GM18505 (cell line): ENCODE measurements at regions not wholly inside any gene's neighbourhood (a gene's known extent, or its start where the extent isn't known, plus 50 kb on each side); places are given as distances from the start of the nearest gene placed in this dataset.

Experiments used
- ATAC-seq: cut with Tn5 transposase; IDR thresholded peaks from one replicate; pipeline ENCODE4 v1.9.1; 2021; ENCODE audit not compliant: unreplicated experiment
- POLR2A ChIP-seq: IDR thresholded peaks from 4 replicates; pipeline ENCODE4 v1.6.1; 2011; ENCODE audit warnings: borderline replicate concordance; ENCODE audit not compliant: insufficient read depth, insufficient read length; ENCODE audit errors: extremely low read depth

- no peak for TF ChIP-seq POLR2A
- no peak for ATAC-seq
These were observed 873.4 kb downstream of the KCNMA1 start for GRCh38 chr10:76764177-76764576.

- TF ChIP-seq POLR2A: no peak
- ATAC-seq: no peak
These were observed 874.2 kb downstream of the KCNMA1 start for GRCh38 chr10:76763376-76763775.

- ATAC-seq: no peak
- TF ChIP-seq POLR2A: no peak
These were observed 877.9 kb downstream of the KCNMA1 start for GRCh38 chr10:76759681-76760080.

- TF ChIP-seq POLR2A: no peak
- no peak for ATAC-seq
These were observed 894.4 kb downstream of the KCNMA1 start for GRCh38 chr10:76743169-76743568.

GRCh38 chr10:76740514-76740913 lies 897.1 kb downstream of the KCNMA1 start:
- TF ChIP-seq POLR2A: no peak

GRCh38 chr10:76738991-76739390 lies 898.6 kb downstream of the KCNMA1 start:
- TF ChIP-seq POLR2A: no peak
- no peak for ATAC-seq

More at GRCh38 chr10:76740514-76740913, 897.1 kb downstream of the KCNMA1 start:
- no peak for ATAC-seq

GRCh38 chr10:76736815-76737618 lies 900.6 kb downstream of the KCNMA1 start:
- ATAC-seq: no peak
- no peak for TF ChIP-seq POLR2A

GRCh38 chr10:76736392-76736791 lies 901.2 kb downstream of the KCNMA1 start:
- ATAC-seq: no peak
- TF ChIP-seq POLR2A: no peak

- no peak for TF ChIP-seq POLR2A
- ATAC-seq: no peak
These were observed 901.7 kb downstream of the KCNMA1 start for GRCh38 chr10:76735866-76736265.

GRCh38 chr10:76733441-76733936 lies 904.1 kb downstream of the KCNMA1 start:
- no peak for TF ChIP-seq POLR2A
- no peak for ATAC-seq

GRCh38 chr10:76732306-76732705 lies 905.3 kb downstream of the KCNMA1 start:
- ATAC-seq: no peak
- TF ChIP-seq POLR2A: no peak

- no peak for ATAC-seq
- TF ChIP-seq POLR2A: no peak
These were observed 907.6 kb downstream of the KCNMA1 start for GRCh38 chr10:76729841-76730487.

- TF ChIP-seq POLR2A: no peak
- no peak for ATAC-seq
These were observed 908.3 kb downstream of the KCNMA1 start for GRCh38 chr10:76729346-76729745.

- no peak for ATAC-seq
- no peak for TF ChIP-seq POLR2A
These were observed 910.6 kb downstream of the KCNMA1 start for GRCh38 chr10:76727038-76727437.
